G401.6 (cell line): ENCODE measurements at regions not wholly inside any gene's neighbourhood (a gene's known extent, or its start where the extent isn't known, plus 50 kb on each side); places are given as distances from the start of the nearest gene placed in this dataset.
"Not testable (repeated sequence)": the region's sequence is repeated elsewhere in the genome, so short reads cannot be mapped to it uniquely, and the experiment has no call there.

ENCODE experiments used
- FAIRE-seq: peaks from 2 replicates; lab custom pipeline; 2012; peaks lifted over from hg19 to GRCh38; lab: Jason Lieb, UNC

GRCh38 chr3:125697979-125698640, 102.8 kb upstream of the OSBPL11 start:
- not testable (repeated sequence) for FAIRE-seq

- FAIRE-seq, result no peak
Measured at GRCh38 chr3:125715651-125716050, 120.4 kb upstream of the OSBPL11 start.

- FAIRE-seq, result not testable (repeated sequence)
Measured at GRCh38 chr3:125732151-125732550, 136.9 kb upstream of the OSBPL11 start.

GRCh38 chr3:125741991-125742718, 146.9 kb upstream of the OSBPL11 start:
- not testable (repeated sequence) for FAIRE-seq

- FAIRE-seq, result not testable (repeated sequence)
Measured at GRCh38 chr3:125742845-125743244, 147.5 kb upstream of the OSBPL11 start.

GRCh38 chr3:125757050-125757449, 161.8 kb upstream of the OSBPL11 start:
- FAIRE-seq, result not testable (repeated sequence)

- FAIRE-seq, result not testable (repeated sequence)
Measured at GRCh38 chr3:125758641-125759130, 163.4 kb upstream of the OSBPL11 start.

GRCh38 chr3:125762601-125763000, 167.3 kb upstream of the OSBPL11 start:
- not testable (repeated sequence) for FAIRE-seq

GRCh38 chr3:125766285-125766826, 171.1 kb upstream of the OSBPL11 start:
- FAIRE-seq, result not testable (repeated sequence)

- not testable (repeated sequence) for FAIRE-seq
Measured at GRCh38 chr3:125766931-125767330, 171.6 kb upstream of the OSBPL11 start.

- no peak for FAIRE-seq
Measured at GRCh38 chr3:125767641-125768040, 172.3 kb upstream of the OSBPL11 start.

GRCh38 chr3:125768821-125769220, 173.5 kb upstream of the OSBPL11 start:
- FAIRE-seq, result not testable (repeated sequence)

- FAIRE-seq, result not testable (repeated sequence)
Measured at GRCh38 chr3:125771506-125771905, 176.2 kb upstream of the OSBPL11 start.

- FAIRE-seq, result not testable (repeated sequence)
Measured at GRCh38 chr3:125774433-125775034, 179.2 kb upstream of the OSBPL11 start.

- FAIRE-seq, result not testable (repeated sequence)
Measured at GRCh38 chr3:125775106-125775505, 179.8 kb upstream of the OSBPL11 start.

- not testable (repeated sequence) for FAIRE-seq
Measured at GRCh38 chr3:125775606-125776294, 180.5 kb upstream of the OSBPL11 start.

- FAIRE-seq, result not testable (repeated sequence)
Measured at GRCh38 chr3:125779276-125779675, 184.0 kb upstream of the OSBPL11 start.

- not testable (repeated sequence) for FAIRE-seq
Measured at GRCh38 chr3:125779918-125780317, 184.6 kb upstream of the OSBPL11 start.

- FAIRE-seq, result not testable (repeated sequence)
Measured at GRCh38 chr3:125781678-125782077, 186.4 kb upstream of the OSBPL11 start.

GRCh38 chr3:125790312-125790711, 178.7 kb upstream of the ROPN1B start:
- not testable (repeated sequence) for FAIRE-seq

GRCh38 chr3:125791021-125791420, 178.0 kb upstream of the ROPN1B start:
- not testable (repeated sequence) for FAIRE-seq

- not testable (repeated sequence) for FAIRE-seq
Measured at GRCh38 chr3:125810010-125810409, 159.0 kb upstream of the ROPN1B start.
